NOMO-1 (cell line): ENCODE measurements at regions not wholly inside any gene's neighbourhood (a gene's known extent, or its start where the extent isn't known, plus 50 kb on each side); places are given as distances from the start of the nearest gene placed in this dataset.
"Not testable (repeated sequence)": the region's sequence is repeated elsewhere in the genome, so short reads cannot be mapped to it uniquely, and the experiment has no call there.

Experiments
- DNase-seq, 2 experiments: peaks; one replicate each; lab custom pipeline; 2025; ENCODE audit not compliant: unreplicated experiment in 2 of 2; lab: John Stamatoyannopoulos, UW

DNA sequence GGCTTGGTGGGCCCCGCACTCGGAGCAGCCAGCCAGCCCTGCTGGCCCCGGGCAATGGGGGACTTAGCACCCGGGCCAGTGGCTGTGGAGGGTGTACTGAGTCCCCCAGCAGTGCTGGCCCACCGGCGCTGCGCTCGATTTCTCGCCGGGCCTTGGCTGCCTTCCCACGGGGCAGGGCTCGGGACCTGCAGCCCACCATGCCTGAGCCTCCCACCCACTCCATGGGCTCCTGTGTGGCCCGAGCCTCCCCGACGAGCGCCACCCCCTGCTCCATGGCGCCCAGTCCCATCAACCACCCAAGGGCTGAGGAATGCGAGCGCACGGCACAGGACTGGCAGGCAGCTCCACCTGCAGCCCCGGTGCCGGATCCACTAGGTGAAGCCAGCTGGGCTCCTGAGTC lies 202.2 kb downstream of the ZC3H11B start:
- DNase-seq: not testable (repeated sequence)

- DNase-seq: no peak
These were observed 207.2 kb downstream of the ZC3H11B start for GRCh38 chr1:219405531-219406331.

GRCh38 chr1:219404629-219405028 lies 208.3 kb downstream of the ZC3H11B start:
- DNase-seq: no peak

DNA sequence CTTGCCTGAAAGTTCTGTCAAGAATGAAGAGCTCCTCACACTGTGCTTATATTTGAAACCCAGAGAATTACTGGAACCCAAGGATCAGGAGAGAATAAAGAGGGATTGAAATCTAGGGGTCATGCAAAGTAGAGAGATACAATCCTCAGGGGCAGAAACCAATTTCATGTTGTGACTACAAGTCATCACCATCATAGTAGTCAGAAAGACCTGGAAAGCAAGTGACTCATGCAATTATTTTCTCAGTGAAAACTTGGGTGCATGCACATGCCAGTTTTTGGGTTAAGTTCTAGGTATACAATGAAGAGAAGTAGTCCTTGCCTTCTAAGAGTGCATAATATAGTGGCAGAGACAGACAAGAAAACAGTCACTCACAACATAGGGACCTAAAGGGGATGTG lies 210.0 kb downstream of the ZC3H11B start:
- DNase-seq: no peak

- DNase-seq: no peak
These were observed 210.9 kb downstream of the ZC3H11B start for GRCh38 chr1:219401724-219402625.

- no peak for DNase-seq
These were observed 213.5 kb downstream of the ZC3H11B start for GRCh38 chr1:219399446-219399845.

GRCh38 chr1:219398815-219399396 lies 214.0 kb downstream of the ZC3H11B start:
- no peak for DNase-seq

GRCh38 chr1:219397511-219397910 lies 215.4 kb downstream of the ZC3H11B start:
- DNase-seq: no peak

DNA sequence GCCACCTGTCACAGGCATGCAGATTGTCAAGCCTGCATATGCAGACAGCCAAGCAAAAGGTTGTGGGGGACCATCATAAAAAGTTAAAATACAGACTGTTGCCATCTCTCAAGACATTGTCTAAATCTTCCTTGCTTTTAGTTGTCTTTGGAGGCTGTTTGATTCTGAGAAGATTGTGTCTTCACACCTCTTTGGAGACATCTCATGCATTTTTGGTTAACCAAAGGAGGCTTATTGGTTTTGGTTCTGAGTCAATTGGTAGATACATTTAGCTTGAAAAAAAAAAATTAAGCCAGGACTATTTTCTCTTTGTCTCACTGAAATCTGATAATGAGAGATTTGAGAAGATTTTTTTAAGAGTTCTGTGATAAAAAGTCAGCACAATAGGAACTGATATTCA lies 217.6 kb downstream of the LYPLAL1 start:
- no peak for DNase-seq

- DNase-seq: no peak
These were observed 213.5 kb downstream of the LYPLAL1 start for GRCh38 chr1:219387211-219387610.

- peak; percentile 16 to 29 for DNase-seq
These were observed 212.2 kb downstream of the LYPLAL1 start for GRCh38 chr1:219385787-219386427.

- no peak for DNase-seq
These were observed 209.6 kb downstream of the LYPLAL1 start for GRCh38 chr1:219383281-219383680.

DNA sequence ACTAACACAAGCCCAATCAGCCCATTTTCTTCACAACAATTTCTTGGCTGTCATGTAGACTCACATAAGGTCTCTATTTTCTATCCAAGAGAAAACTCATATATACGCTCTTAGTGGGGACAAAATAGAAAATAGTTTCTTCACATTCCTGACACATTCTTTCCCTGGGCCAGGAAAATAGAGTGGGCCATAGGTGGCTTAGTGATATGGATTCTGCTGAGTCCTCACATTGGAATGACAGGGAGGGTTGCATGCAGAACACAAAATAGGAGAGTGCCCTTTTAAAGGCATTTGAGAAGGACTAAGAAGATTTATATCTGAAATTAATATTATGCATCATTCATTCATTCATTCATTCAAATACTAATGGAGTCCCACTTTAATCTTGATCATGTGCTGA lies 207.7 kb downstream of the LYPLAL1 start:
- DNase-seq: no peak

- DNase-seq: no peak
These were observed 206.8 kb downstream of the LYPLAL1 start for GRCh38 chr1:219380463-219380862.

DNA sequence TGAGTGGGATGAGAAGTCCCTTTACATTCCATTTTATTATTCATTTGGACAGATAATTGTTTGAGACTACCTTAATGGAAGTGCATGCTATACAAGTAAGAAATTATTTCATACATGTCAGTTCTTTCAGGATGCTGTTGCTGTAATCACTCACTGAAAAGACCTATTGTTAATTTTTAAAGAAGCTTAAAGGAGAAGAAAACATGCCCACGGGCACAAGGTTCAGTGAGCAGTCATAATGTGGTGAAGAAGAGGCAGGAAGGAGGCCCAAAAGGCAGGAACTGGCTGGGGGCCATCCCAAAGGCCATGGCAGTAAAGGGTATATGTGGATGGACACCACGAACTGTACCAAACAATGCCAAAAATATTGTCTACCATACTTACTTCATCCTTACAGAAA lies 206.0 kb downstream of the LYPLAL1 start:
- DNase-seq: no peak

- no peak for DNase-seq
These were observed 201.0 kb downstream of the LYPLAL1 start for GRCh38 chr1:219374636-219375035.

GRCh38 chr1:219374046-219374566 lies 200.4 kb downstream of the LYPLAL1 start:
- DNase-seq: no peak

DNA sequence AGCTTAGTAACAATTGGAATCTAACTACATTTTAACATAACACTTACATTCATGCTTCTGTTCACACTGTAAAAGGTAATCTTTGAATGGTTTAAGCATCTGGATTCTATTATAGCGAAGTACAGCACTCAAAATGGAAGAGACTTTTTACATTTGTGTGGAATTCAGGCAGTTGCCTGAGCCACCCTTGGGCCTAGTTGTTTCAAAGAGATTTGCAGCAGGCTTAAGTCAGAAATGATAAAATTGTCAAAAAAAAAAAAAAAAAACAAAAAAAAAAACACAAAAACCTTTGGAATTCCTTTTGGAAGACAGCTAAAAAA lies 199.9 kb downstream of the LYPLAL1 start:
- no peak for DNase-seq

DNA sequence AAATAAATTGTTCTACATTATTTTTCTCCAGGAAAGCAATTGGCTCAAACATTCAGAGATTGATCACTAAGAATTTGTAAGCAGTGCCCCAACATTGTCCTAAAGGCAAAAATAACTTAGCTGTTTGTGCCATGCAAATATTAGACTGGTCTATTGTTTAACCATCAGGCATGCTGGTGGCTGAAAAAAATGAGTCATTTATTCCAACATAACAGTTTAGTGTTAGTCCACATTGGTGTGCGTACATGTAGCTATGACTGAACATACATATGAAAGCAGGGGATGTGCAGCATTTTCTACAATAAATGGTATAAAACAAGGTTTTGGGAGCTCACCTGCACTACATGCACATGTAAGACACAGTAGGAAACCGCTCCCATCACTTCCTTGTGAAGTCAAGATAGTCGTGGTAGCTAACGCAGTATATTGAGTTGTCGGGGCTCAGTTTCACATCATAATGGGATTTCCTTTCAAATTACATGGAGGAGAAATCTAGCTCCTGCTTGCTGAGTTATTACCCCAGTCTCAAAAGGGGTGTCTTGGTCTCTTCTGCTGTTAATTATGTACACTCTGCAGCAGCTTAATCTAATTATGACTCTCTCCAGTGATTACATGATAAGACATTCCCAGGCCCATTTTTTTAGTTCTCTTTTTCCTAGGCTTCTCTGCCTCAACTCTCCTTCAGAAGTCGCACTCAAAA lies 199.4 kb downstream of the LYPLAL1 start:
- no peak for DNase-seq

DNA sequence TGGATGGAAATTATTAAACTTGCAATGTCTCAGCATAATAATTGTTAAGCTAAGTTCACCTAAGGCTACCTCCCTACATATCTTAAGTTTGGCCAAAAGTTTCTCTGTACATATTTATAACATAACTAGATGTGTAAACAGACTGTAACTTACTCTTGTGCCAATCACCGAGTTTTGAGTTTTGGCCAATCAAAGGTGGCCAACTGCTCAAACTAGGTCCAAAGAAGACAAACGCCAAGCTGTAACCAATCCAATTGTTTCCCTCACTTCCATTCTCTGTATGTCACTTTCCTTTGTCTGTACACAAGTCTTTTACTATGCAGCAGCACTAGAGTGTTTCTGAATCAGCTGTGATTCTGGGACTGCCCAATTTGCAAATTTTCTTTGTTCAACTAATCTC lies 197.8 kb downstream of the LYPLAL1 start:
- DNase-seq: no peak
